ENCODE measurements at regions not wholly inside any gene's neighbourhood (a gene's known extent, or its start where the extent isn't known, plus 50 kb on each side); places are given as distances from the start of the nearest gene placed in this dataset.

GRCh38 chr1:59034925-59035324 is 251.1 kb upstream of the JUN start:
- no peak for DNase-seq

GRCh38 chr1:59039551-59039950 is 255.7 kb upstream of the JUN start:
- DNase-seq: no peak

GRCh38 chr1:59040486-59040885 is 256.4 kb upstream of the FGGY start:
- no peak for DNase-seq

GRCh38 chr1:59041646-59042277 is 255.1 kb upstream of the FGGY start:
- no peak for DNase-seq

GRCh38 chr1:59043796-59044195 is 253.1 kb upstream of the FGGY start:
- DNase-seq: no peak

GRCh38 chr1:59044535-59045121 is 252.3 kb upstream of the FGGY start:
- DNase-seq: no peak

- no peak for DNase-seq
Observed at GRCh38 chr1:59045137-59045536, 251.8 kb upstream of the FGGY start.

GRCh38 chr1:59045636-59046035 is 251.3 kb upstream of the FGGY start:
- no peak for DNase-seq

GRCh38 chr1:59046134-59046533 is 250.8 kb upstream of the FGGY start:
- no peak for DNase-seq

GRCh38 chr1:59046730-59047157 is 250.2 kb upstream of the FGGY start:
- DNase-seq: no peak

GRCh38 chr1:59051007-59051406 is 245.9 kb upstream of the FGGY start:
- no peak for DNase-seq

GRCh38 chr1:59052166-59052590 is 244.7 kb upstream of the FGGY start:
- no peak for DNase-seq

- DNase-seq: no peak
Observed at GRCh38 chr1:59054172-59054571, 242.7 kb upstream of the FGGY start.

GRCh38 chr1:59055908-59056719 is 240.8 kb upstream of the FGGY start:
- DNase-seq: no peak

GRCh38 chr1:59057211-59057694 is 239.6 kb upstream of the FGGY start:
- peak; percentile 82 for DNase-seq

GRCh38 chr1:59057796-59058195 is 239.1 kb upstream of the FGGY start:
- DNase-seq: no peak

GRCh38 chr1:59058665-59059439 is 238.0 kb upstream of the FGGY start:
- DNase-seq: no peak

GRCh38 chr1:59061876-59062275 is 235.0 kb upstream of the FGGY start:
- DNase-seq: peak; percentile 77

- DNase-seq: no peak
Observed at GRCh38 chr1:59062743-59063142, 234.2 kb upstream of the FGGY start.

- DNase-seq: no peak
Observed at GRCh38 chr1:59063501-59063900, 233.4 kb upstream of the FGGY start.

- no peak for DNase-seq
Observed at GRCh38 chr1:59064592-59064991, 232.3 kb upstream of the FGGY start.

GRCh38 chr1:59066236-59066635 is 230.7 kb upstream of the FGGY start:
- DNase-seq: no peak

GRCh38 chr1:59070610-59071009 is 226.3 kb upstream of the FGGY start:
- DNase-seq: no peak
